ENCODE measurements at regions not wholly inside any gene's neighbourhood (a gene's known extent, or its start where the extent isn't known, plus 50 kb on each side); places are given as distances from the start of the nearest gene placed in this dataset.
"Not testable (repeated sequence)": the region's sequence is repeated elsewhere in the genome, so short reads cannot be mapped to it uniquely, and the experiment has no call there.

DNA sequence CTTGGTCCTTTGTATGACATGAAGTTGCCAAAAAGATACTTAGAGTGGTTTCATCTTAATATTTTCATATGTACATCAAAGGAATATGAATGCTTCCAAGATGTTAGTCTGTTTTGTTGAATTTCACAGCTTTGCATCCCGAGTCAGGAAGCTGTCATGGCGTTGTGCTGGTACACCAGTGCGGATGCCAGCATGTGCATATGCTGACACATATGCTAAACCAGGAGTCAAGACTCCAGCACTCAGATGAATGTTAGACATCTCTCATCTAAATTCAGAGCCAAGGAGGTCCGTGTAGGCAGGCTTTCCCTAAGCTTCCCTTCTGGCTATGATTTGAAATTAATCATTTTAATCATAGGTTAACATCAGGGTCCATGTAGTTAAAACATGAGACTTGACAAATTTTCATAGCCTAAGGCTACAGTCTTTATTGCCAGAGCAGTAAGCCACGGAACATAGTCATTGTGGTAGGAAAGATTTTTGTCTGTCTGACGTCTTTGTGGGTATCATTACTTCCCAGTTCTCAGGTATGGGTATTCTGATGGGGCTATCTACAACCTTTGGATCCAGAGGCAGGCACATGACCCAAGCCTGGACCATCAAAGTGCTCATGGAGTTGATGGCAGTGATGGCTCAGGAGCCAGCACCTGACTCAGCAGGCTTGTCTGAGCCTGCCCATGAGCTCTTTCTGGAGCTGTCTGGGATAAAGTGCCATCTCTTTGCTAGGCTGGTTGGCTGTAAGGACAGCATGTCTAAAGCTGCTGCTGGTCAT lies 246.1 kb downstream of the KCNRG start:
- no peak for DNase-seq (ENCODE audit: low read depth in 1 of 2, low spot score in 1 of 2)

DNA sequence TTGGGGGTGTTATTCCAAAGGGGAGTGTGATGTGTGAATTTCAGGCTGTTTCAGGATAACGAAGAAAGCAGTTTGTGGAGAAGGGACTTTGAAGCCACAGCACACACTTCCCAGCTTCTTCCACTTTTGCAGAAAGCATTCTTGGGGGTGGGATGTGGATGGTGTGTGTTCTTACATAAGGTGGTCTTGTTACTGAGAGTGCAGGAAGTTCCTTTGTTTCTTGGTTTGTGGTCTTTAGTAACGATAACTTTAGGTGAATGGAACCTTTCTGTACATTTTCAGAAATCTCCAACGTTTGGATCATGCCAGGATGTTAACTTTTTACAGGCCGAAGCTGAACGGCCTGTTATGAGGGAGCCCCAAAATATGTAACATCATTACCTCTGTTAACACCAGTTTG lies 251.8 kb downstream of the KCNRG start:
- no peak for DNase-seq (ENCODE audit: low read depth in 1 of 2, low spot score in 1 of 2)

DNA sequence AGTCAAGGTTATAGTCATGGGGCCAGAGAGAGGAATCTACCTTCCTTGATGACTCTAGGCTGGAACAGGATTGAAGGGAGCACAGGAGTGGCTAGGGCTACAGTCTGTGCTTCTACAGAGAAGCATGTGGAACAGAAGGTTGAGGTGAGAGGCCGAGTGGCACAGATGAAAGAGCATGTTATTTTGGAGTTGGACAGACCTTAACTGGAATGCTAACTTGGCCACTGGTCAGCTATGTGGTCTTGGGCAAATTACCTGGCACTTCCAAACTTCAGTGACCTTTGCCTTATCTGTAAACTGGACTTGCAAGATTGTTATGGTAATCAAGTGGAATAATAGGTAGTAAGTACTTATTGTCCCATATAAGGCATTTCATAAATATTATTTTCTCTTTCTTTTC lies 252.7 kb downstream of the KCNRG start:
- DNase-seq (ENCODE audit: low read depth in 1 of 2, low spot score in 1 of 2): no peak

DNA sequence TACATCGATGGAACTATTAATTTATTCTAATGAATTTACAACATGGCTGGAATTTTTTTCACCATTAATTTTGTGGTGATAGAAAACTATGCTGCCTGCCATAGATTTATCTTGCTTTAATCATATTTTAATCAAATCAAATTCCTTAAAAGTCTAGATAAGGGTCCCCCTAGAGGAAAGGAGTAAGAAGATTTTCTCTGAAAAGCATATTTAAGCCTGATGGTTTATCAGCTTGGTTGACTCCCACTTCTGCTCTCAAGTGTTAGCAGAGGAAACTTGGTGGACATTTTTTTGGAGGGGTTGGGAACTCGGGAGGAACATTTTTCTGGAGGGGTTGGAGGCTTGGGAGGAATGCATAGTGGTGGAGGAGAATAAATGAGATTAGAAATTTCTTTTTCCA lies 253.3 kb downstream of the KCNRG start:
- DNase-seq (ENCODE audit: low read depth in 1 of 2, low spot score in 1 of 2): no peak

DNA sequence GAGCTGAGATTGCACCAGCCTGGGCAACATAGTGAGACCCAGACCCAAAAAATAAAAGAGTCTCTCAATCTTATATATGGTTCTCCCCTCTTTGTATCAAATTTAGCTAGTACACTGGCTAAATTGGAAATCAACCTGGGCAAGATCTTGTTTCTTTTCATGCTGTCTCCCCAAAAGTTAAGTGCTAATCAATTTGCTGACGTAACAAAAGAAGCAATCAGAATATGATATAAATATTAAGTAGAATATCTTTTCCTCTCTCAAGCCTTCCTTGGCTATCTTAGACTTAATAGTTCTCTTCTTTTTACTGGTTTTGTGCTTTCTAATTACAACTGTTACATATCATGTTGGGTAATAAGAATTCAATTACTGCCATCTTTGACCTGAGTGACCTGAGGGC lies 258.9 kb downstream of the KCNRG start:
- DNase-seq (ENCODE audit: low read depth in 1 of 2, low spot score in 1 of 2): no peak

DNA sequence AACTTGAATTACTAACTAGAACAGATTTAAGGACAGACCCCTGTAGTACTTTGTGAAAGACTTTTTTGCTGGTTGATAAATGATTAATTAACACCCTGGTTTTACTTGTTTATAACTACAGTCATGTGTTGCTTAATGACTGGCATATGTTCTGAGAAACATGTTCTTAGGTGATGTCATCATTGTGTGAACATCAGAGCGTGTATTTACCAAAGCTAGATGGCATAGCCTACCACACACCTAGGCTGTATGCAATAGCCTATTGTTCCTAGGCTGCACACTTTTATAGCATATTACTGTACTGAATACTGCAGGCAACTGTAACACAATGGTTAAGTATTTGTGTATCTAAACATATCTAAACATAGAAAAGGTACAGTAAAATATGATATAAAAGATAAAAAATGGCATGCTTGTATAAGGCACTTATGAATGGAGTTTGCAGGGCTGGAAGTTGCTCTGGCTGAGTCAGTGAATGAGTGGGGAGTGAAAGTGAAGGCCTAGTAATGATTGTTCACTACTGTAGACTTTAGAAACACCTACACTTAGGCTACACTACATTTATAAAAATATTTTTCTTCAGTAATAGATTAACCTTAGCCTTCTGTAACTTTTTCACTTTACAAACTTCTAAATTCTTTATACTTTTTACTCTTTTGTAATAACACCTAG lies 260.3 kb downstream of the KCNRG start:
- no peak for DNase-seq (ENCODE audit: low read depth in 1 of 2, low spot score in 1 of 2)

DNA sequence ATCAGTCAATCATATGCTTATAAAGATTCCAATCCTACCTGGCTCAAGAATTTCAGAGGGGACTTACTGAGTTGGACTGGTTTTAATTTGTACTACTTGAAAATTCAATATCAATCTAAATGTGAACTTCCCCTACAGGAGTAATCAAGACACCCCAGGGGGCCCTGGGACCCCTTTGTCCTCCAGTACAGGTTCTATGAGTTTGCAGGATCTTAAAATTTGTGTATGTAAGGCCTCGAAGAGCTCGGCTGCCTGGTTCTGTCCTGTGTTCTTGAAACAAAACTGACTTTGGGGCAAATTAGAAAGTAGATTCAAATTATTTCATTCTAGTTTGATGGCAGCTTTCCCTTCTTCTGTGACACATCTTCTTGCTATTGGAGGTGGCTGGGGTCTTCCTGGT lies 261.3 kb downstream of the KCNRG start:
- no peak for DNase-seq (ENCODE audit: low read depth in 1 of 2, low spot score in 1 of 2)

DNA sequence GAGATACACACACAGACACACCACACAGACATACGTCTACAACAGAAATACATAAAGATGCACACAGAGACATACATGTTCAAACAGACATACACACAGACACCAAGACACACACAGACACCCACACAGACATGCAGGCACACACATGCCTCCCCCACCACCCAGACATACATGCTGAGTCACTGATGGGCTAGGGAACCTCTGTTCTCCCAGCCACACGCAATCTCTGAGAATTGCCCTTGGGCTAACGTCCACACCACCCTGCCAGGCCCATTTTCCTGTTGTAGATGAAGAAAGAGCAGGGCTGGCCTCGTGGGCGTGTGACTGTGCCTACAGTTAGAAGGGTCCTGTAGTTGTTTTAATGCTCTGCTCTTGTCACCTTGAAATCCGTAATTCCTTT lies 261.9 kb downstream of the KCNRG start:
- no peak for DNase-seq (ENCODE audit: low read depth in 1 of 2, low spot score in 1 of 2)

DNA sequence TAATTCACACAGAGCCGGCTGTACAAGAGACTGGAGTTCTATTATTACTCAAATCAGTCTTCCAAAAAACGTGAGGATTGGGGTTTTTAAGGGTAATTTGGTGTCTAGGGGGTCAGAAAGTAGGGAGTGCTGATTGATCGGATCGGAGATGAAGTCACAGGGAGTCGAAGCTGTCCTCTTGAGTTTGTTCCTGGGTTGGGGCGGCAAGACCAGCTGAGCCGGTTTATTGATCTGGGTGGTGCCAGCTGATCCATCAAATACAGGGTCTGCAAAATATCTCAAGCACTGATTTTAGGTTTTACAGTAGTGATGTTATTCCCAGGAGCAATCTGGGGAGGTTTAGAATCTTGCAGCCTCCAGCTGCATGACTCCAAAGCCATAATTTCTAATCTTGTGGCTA lies 262.7 kb downstream of the KCNRG start:
- DNase-seq (ENCODE audit: low read depth in 1 of 2, low spot score in 1 of 2): no peak

DNA sequence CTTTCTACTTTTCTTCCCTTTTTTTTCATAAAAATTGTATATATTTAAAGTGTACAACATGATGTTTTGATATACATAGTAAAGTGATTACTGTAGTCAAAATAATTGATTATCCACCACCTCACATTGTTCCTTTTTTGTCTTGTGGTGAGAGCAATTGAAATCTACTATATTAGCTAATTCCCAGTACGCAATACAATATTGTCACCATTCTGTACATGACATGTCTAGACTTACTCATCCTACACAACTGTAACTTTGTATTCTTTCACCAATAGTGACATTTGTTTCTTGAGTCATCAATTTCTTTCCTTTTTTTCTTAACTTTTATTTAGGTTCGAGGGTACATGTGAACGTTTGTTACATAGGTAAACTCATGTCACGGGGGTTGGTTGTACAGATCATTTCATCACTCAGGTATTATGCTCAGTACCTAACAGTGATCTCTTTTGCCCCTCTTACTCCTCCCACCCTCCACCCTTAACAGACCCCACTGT lies 265.2 kb downstream of the KCNRG start:
- DNase-seq (ENCODE audit: low read depth in 1 of 2, low spot score in 1 of 2): no peak

DNA sequence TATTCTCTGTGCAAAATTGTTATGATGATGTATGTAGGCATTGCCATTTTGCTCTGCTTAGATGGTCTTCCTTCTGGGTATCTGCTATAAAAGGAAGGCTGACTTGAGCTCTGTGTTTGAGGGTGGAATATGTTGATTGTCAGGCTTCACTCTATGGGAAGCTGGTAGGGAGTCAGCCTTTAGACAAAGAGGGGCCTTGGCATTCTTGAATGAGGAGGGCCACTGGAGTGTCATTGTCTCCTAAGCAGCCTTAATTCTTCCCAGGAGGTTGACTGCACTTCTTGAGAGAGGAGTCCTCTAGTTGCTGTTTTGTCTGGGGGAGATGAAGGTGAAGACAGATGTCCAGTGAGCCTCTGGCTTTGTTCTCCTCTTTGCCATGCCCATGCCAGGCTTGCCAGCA lies 266.8 kb downstream of the KCNRG start:
- no peak for DNase-seq (ENCODE audit: low read depth in 1 of 2, low spot score in 1 of 2)

DNA sequence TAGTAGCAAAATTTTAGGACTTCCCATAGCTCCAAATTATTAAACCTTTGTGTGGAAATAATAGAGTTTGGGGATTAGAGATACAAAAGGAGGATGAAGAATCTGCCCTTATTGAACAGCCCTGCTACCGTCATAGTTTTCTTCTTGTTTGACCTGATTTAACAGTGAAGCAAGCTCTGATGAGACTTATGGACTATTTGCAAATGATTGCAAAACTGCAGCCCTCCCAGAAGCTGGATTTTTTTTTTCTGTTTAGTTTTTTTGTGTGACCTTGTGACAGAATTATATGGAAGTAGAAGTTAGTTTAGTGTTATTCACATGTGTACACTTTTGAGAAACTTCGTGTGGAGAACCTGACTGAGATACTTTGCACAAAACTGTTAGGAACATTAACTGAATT lies 267.8 kb downstream of the KCNRG start:
- DNase-seq (ENCODE audit: low read depth in 1 of 2, low spot score in 1 of 2): no peak

DNA sequence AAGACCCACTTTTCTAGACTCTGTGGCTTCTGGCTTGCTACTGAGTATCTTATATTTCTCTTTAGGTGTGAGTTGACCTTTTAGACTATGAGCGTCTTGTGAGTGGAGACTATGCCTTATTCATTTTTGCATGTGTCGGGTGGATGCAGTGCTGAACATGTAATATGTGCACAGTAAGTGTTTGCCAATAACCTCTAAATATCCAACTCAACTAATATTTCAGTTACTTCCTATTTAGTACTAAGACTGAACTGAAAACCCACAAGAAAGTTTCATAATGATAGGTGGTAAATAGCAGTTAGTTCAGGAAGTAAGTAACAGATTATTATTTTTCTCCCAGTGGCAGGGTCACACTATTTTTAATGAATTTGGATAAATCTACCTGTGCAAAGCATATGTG lies 269.3 kb downstream of the KCNRG start:
- no peak for DNase-seq (ENCODE audit: low read depth in 1 of 2, low spot score in 1 of 2)

DNA sequence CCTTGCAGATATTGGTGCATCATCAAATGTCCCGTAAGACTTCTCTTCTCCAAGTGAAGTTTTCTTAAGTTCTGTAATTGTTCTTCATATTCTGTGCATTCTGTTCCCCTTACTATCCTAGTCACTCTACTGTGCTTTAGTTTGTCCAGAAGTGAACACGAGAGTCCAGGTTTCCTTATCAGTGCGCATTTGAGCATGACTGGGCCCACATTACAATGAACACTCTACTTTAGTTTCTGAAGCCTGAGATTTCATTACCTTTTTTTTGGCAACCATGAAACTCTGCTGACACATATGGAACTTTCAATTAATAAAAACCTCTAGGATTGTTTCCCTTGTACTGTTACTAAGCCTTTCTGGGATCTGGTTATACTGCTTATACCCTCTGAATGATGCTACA lies 270.0 kb downstream of the KCNRG start:
- DNase-seq (ENCODE audit: low read depth in 1 of 2, low spot score in 1 of 2): no peak

DNA sequence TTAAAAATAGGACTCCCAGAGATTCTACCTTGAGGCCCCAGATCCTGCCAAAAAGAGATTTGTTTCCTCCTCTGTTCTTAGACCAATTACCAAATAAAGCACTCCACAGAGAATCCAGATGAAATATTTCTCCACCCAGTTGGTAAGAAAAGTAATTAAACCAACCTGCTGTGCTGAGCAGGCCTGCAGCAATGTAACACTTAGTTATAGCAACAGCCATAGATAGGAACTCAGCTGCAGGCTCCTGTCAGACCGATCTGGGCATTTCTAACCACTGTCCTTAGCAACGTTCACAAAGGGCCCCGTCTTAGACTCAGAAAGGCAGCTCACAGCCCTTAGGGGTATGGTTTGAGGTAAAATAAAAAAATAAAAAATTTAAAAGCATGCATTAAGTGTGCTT lies 271.1 kb downstream of the KCNRG start:
- no peak for DNase-seq (ENCODE audit: low read depth in 1 of 2, low spot score in 1 of 2)

DNA sequence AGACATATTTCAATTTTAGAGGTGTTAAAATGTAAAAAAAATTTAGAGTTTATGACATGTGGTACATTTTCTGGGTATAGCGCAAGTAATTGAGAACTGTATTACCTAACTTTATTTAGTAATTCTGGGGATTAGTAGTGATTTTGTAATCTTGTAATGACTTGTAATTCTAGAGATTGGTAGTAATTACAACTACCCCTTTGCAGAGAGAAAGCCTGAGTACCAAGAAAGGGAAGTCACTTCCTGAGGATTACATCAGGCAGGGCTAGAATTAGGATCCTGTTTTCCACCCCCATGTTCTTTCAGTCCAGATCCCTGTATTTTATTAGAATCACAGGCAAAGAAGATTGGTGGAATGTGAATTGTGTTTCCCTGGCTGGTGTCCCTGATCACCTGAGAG lies 274.9 kb downstream of the KCNRG start:
- DNase-seq (ENCODE audit: low read depth in 1 of 2, low spot score in 1 of 2): no peak

DNA sequence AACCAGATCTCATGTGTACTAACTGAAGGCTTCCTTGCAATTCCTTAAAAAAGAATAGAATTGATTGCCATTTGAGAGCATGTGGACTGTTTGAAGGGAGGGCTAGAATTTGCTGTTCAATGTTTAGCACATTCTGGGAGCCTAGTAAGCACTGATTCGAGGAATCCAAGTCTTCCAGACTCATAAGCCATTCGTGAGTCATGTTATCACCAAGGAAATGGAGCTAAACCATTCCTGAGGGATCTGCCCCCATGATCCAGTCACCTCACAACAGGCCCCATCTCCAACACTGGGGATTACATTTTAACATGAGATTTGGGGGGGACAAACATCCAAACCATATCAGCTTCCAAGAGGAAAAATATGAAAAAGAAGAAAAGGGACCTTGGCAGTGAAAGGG lies 276.4 kb downstream of the KCNRG start:
- DNase-seq (ENCODE audit: low read depth in 1 of 2, low spot score in 1 of 2): no peak

DNA sequence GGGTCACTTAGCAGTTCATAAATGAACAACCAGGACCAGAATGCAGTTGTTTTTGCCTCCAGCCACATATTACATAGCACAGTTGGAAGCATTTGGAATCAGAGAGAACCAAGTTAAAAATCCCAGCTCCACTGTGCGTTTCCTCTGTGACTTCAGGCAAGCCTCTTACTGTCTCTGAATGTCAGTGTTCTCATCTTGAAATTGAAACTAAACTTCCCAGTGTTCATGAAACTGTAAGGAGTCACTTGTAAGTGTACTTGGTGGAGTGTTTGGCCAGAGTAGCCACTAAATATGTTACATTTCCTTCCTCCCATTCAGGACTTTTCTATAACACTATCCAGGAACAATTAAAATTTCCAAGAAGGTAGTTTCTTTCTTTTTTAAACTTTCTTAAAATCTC lies 276.8 kb downstream of the KCNRG start:
- no peak for DNase-seq (ENCODE audit: low read depth in 1 of 2, low spot score in 1 of 2)

DNA sequence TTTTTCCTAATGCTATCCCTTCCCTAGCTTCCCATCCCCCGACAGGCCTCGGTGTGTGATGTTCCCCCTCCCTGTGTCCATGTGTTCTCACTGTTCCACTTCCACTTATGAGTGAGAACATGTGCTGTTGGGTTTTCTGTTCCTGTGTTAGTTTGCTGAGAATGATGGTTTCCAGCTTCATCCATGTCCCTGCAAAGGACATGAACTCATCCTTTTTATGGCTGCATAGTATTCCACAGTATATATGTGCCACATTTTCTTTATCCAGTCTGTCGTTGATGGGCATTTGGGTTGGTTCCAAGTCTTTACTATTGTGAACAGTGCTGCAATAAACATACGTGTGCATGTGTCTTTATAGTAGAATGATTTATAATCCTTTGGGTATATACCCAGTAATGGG lies 279.2 kb downstream of the KCNRG start:
- DNase-seq (ENCODE audit: low read depth in 1 of 2, low spot score in 1 of 2): not testable (repeated sequence)

DNA sequence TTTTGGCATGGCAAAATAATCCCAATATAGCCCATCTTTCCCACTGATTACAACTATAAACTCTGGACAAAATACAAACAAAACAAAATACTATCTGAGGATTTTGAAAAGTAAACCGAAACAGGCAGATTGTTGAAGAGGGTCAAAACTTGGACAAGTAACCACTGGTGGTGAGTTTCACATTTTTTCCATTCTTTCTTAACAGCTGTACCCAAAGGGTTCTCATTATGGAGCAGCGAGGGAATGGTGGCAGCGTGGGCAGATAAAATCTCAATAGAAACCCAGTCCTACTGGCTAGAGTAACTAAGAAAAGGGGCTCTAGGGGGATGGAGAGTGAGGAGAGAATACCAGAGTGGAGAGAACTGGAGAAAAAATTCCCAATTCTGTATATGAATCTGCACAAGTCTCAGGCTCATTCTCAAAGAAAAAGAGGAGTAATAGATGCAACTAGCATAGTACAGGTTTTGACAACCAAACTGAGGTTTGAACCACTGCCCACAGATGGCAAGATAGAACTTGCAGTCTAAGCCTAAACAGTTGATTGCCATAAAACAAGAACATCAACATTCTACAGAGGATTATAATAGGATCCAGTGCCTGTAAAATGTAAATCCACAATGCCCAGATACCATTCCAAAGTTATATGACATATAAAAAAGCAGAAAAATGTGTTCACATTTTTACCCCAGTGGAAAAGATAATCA lies 284.5 kb downstream of the KCNRG start:
- no peak for DNase-seq (ENCODE audit: low read depth in 1 of 2, low spot score in 1 of 2)

DNA sequence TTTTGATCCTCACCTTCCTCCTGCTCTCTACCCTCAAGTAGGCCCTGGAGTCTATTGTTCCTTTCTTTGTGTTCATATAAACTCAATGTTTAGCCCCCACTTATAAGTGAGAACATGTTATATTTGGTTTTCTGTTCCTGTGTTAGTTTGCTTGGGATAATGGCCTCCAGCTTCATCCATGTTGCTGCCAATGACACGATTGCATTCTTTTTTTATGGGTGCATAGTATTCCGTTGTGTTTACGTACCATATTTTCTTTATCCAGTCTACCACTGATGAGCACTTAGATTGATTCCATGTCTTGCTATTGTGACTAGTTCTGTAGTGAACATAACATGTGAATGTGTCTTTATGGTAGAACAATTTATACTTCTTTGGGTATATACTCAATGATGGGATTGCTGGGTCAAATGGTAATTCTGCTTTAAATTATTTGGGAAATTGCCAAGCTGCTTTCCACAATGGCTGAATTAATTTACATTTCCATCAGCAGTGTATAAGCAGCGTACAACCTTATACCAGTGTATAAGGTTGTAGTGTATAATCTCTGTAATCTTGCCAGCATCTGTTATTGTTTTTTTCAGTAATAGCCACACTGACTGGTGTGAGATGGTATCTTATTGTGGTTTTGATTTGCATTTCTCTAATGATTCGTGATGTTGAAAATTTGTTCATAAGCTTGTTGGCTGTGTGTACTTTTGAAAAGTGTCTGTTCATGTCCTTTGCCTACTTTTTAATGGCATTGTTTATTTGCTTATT lies 288.9 kb downstream of the KCNRG start:
- DNase-seq (ENCODE audit: low read depth in 1 of 2, low spot score in 1 of 2): no peak

DNA sequence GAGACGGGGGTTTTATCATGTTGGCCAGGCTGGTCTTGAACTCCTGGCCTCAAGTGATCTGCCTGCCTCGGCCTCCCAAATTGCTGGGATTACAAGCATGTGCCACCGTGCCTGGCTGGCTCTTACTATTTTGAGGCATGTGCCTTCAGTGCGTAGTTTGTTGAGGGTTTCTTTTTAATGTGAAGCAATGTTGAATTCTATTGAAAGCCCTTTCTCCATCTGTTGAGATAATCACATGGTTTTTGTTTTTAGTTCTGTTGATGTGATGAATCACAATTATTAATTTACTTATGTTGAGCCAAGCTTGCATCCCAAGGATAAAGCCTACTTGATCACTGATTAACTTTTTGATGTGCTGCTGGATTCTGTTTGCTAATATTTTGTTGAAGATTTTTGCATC lies 290.9 kb downstream of the KCNRG start:
- DNase-seq (ENCODE audit: low read depth in 1 of 2, low spot score in 1 of 2): no peak
